Naive thymus-derived CD8-positive, alpha-beta T cell (primary cell): ENCODE measurements at regions not wholly inside any gene's neighbourhood (a gene's known extent, or its start where the extent isn't known, plus 50 kb on each side); places are given as distances from the start of the nearest gene placed in this dataset.
"Not testable (repeated sequence)": the region's sequence is repeated elsewhere in the genome, so short reads cannot be mapped to it uniquely, and the experiment has no call there.

Experiments
- ATAC-seq, 2 donors: fragments of 150-1000 bp; cut with Tn5 transposase in 1 of 2; sonication (Bioruptor Pico), chemical (Tn5 transposase) in 1 of 2; 1 replicate in 1 of 2; 2 replicates in 1 of 2; pipeline ENCODE4 v1.10.0; 2021; ENCODE audit warnings: mild to moderate bottlenecking in 2 of 2, moderate library complexity in 2 of 2
- POLR2A ChIA-PET: fragments of 350-600 bp; sonication (Branson Sonifier 250); formaldehyde crosslinking; loops from one replicate; lab custom pipeline; 2021; ENCODE audit warnings: antibody characterized with exemption; lab: Charles Lee
- DNase-seq, 10 donors: peaks; one replicate each; pipeline versions ENCODE4 v3.0.0 to v3.0.0-alpha.2; 2020 to 2022
- H3K27ac Mint-ChIP-seq, 10 donors: one replicate each; pipeline ENCODE4 v1.8.0; 2020 to 2022; ENCODE audit warnings: mild to moderate bottlenecking in 10 of 10, mixed read lengths in 10 of 10, moderate library complexity in 4 of 10, inconsistent platforms in 1 of 10
- H3K27me3 Mint-ChIP-seq, 5 donors: one replicate each; pipeline ENCODE4 v1.8.0; 2021 to 2022; ENCODE audit warnings: mixed read lengths in 5 of 5
- H3K36me3 Mint-ChIP-seq, 3 donors: one replicate each; pipeline ENCODE4 v1.8.0; 2020 to 2022; ENCODE audit warnings: mixed read lengths in 3 of 3, mild to moderate bottlenecking in 2 of 3, inconsistent platforms in 1 of 3
- H3K4me1 Mint-ChIP-seq, 4 donors: one replicate each; pipeline ENCODE4 v1.8.0; 2021 to 2022; ENCODE audit warnings: mixed read lengths in 4 of 4
- H3K4me3 Mint-ChIP-seq, 10 donors: one replicate each; pipeline ENCODE4 v1.8.0; 2020 to 2022; ENCODE audit warnings: mild to moderate bottlenecking in 10 of 10, mixed read lengths in 10 of 10, moderate library complexity in 6 of 10, inconsistent platforms in 1 of 10
- H3K9me3 Mint-ChIP-seq, 9 donors: one replicate each; pipeline ENCODE4 v1.8.0; 2020 to 2022; ENCODE audit warnings: mixed read lengths in 9 of 9, mild to moderate bottlenecking in 3 of 9, inconsistent platforms in 1 of 9, moderate library complexity in 1 of 9

- POLR2A ChIA-PET, result no interaction called here
- Mint-ChIP-seq H3K27ac (no peak overlapping the region), H3K4me3 (no peak overlapping the region), H3K27me3 (no peaks in the 10 kb centered on the region), H3K36me3 (no peaks in the 10 kb centered on the region), H3K9me3 (peaks cover 0 to 10% (median 0%) of the 10 kb centered on the region in 9 donors), H3K4me1 (no peaks in the 10 kb centered on the region)
- ATAC-seq (no peak), DNase-seq (no peak)
These were observed 472.6 kb upstream of the NETO1 start for GRCh38 chr18:73340135-73340977.

GRCh38 chr18:73331212-73331772 is 463.5 kb upstream of the NETO1 start:
- Mint-ChIP-seq H3K27ac (no peak overlapping the region), H3K4me1 (no peaks in the 10 kb centered on the region), H3K27me3 (no peaks in the 10 kb centered on the region), H3K4me3 (no peak overlapping the region), H3K36me3 (no peaks in the 10 kb centered on the region), H3K9me3 (peaks cover 0 to 2% (median 0%) of the 10 kb centered on the region in 9 donors)
- ATAC-seq (no peak), DNase-seq (no peak)
- POLR2A ChIA-PET, result no interaction called here

GRCh38 chr18:73330106-73330505 is 462.3 kb upstream of the NETO1 start:
- POLR2A ChIA-PET, H3K36me3 Mint-ChIP-seq, H3K27me3 Mint-ChIP-seq, DNase-seq, H3K27ac Mint-ChIP-seq, H3K4me3 Mint-ChIP-seq, ATAC-seq, H3K9me3 Mint-ChIP-seq, H3K4me1 Mint-ChIP-seq: not testable (repeated sequence)

GRCh38 chr18:73324187-73324831 is 456.5 kb upstream of the NETO1 start:
- POLR2A ChIA-PET, ATAC-seq, H3K4me1 Mint-ChIP-seq, H3K27ac Mint-ChIP-seq, H3K4me3 Mint-ChIP-seq, H3K36me3 Mint-ChIP-seq, H3K27me3 Mint-ChIP-seq, H3K9me3 Mint-ChIP-seq, DNase-seq: not testable (repeated sequence)

- ATAC-seq (no peak), DNase-seq (no peak)
- POLR2A ChIA-PET, result no interaction called here
- no peaks in the 10 kb centered on the region for H3K36me3 Mint-ChIP-seq
- H3K27me3 Mint-ChIP-seq, result no peaks in the 10 kb centered on the region
- H3K4me1 Mint-ChIP-seq, result no peaks in the 10 kb centered on the region
- H3K4me3 Mint-ChIP-seq, result no peak overlapping the region
- no peak overlapping the region for H3K27ac Mint-ChIP-seq
- H3K9me3 Mint-ChIP-seq, result peaks cover 0 to 3% (median 0%) of the 10 kb centered on the region in 9 donors
These were observed 451.1 kb upstream of the NETO1 start for GRCh38 chr18:73318739-73319479.

- H3K27me3 Mint-ChIP-seq, result no peaks in the 10 kb centered on the region
- peaks cover 0 to 3% (median 0%) of the 10 kb centered on the region in 9 donors for H3K9me3 Mint-ChIP-seq
- no peak overlapping the region for H3K27ac Mint-ChIP-seq
- ATAC-seq (no peak), DNase-seq (no peak)
- H3K4me1 Mint-ChIP-seq, result no peaks in the 10 kb centered on the region
- no peaks in the 10 kb centered on the region for H3K36me3 Mint-ChIP-seq
- H3K4me3 Mint-ChIP-seq, result no peak overlapping the region
- POLR2A ChIA-PET, result no interaction called here
These were observed 448.7 kb upstream of the NETO1 start for GRCh38 chr18:73316513-73316912.

GRCh38 chr18:73315381-73315780 is 447.6 kb upstream of the NETO1 start:
- Mint-ChIP-seq H3K4me3 (no peak overlapping the region), H3K27me3 (peaks cover 0 to 2% (median 0%) of the 10 kb centered on the region in 5 donors), H3K4me1 (no peaks in the 10 kb centered on the region), H3K36me3 (no peaks in the 10 kb centered on the region), H3K9me3 (peaks cover 0 to 10% (median 0%) of the 10 kb centered on the region in 9 donors), H3K27ac (no peak overlapping the region)
- ATAC-seq (no peak), DNase-seq (no peak)
- POLR2A ChIA-PET, result no interaction called here

GRCh38 chr18:73313476-73313875 is 445.7 kb upstream of the NETO1 start:
- Mint-ChIP-seq H3K27ac (no peak overlapping the region), H3K27me3 (peaks cover 0 to 2% (median 0%) of the 10 kb centered on the region in 5 donors), H3K36me3 (no peaks in the 10 kb centered on the region), H3K4me1 (no peaks in the 10 kb centered on the region), H3K4me3 (no peak overlapping the region), H3K9me3 (peaks cover 0 to 10% (median 0%) of the 10 kb centered on the region in 9 donors)
- no peak for ATAC-seq
- POLR2A ChIA-PET, result no interaction called here
- DNase-seq, result no peak

- Mint-ChIP-seq H3K4me3 (no peak overlapping the region), H3K36me3 (no peaks in the 10 kb centered on the region), H3K27me3 (peaks cover 0 to 1% (median 0%) of the 10 kb centered on the region in 5 donors), H3K4me1 (no peaks in the 10 kb centered on the region), H3K9me3 (peaks cover 0 to 27% (median 2%) of the 10 kb centered on the region in 9 donors), H3K27ac (no peak overlapping the region)
- DNase-seq (no peak), ATAC-seq (no peak)
- POLR2A ChIA-PET, result no interaction called here
These were observed 428.9 kb upstream of the NETO1 start for GRCh38 chr18:73296686-73297085.

- no peak for DNase-seq
- Mint-ChIP-seq H3K36me3 (no peaks in the 10 kb centered on the region), H3K4me3 (no peak overlapping the region), H3K27me3 (no peaks in the 10 kb centered on the region), H3K27ac (no peak overlapping the region), H3K4me1 (no peaks in the 10 kb centered on the region), H3K9me3 (peaks cover 0 to 16% (median 4%) of the 10 kb centered on the region in 9 donors)
- POLR2A ChIA-PET, result no interaction called here
- no peak for ATAC-seq
These were observed 424.4 kb upstream of the NETO1 start for GRCh38 chr18:73292156-73292555.

- POLR2A ChIA-PET, result no interaction called here
- Mint-ChIP-seq H3K4me1 (no peaks in the 10 kb centered on the region), H3K4me3 (no peak overlapping the region), H3K27ac (no peak overlapping the region), H3K27me3 (no peaks in the 10 kb centered on the region), H3K36me3 (no peaks in the 10 kb centered on the region), H3K9me3 (peaks cover 0 to 13% (median 2%) of the 10 kb centered on the region in 9 donors)
- DNase-seq (no peak), ATAC-seq (no peak)
These were observed 421.0 kb upstream of the NETO1 start for GRCh38 chr18:73288813-73289212.

- DNase-seq (no peak), ATAC-seq (no peak)
- H3K27me3 Mint-ChIP-seq, result no peaks in the 10 kb centered on the region
- no peak overlapping the region for H3K27ac Mint-ChIP-seq
- H3K36me3 Mint-ChIP-seq, result no peaks in the 10 kb centered on the region
- H3K4me1 Mint-ChIP-seq, result no peaks in the 10 kb centered on the region
- peaks cover 0 to 9% (median 2%) of the 10 kb centered on the region in 9 donors for H3K9me3 Mint-ChIP-seq
- POLR2A ChIA-PET, result no interaction called here
- H3K4me3 Mint-ChIP-seq, result no peak overlapping the region
These were observed 418.8 kb upstream of the NETO1 start for GRCh38 chr18:73286584-73286983.

- Mint-ChIP-seq H3K27ac (no peak overlapping the region), H3K4me1 (no peaks in the 10 kb centered on the region), H3K4me3 (no peak overlapping the region), H3K9me3 (peaks cover 0 to 9% (median 2%) of the 10 kb centered on the region in 9 donors), H3K27me3 (no peaks in the 10 kb centered on the region), H3K36me3 (no peaks in the 10 kb centered on the region)
- ATAC-seq (no peak), DNase-seq (no peak)
- POLR2A ChIA-PET, result no interaction called here
These were observed 416.0 kb upstream of the NETO1 start for GRCh38 chr18:73283788-73284187.
